ENCODE measurements at regions not wholly inside any gene's neighbourhood (a gene's known extent, or its start where the extent isn't known, plus 50 kb on each side); places are given as distances from the start of the nearest gene placed in this dataset.

DNA sequence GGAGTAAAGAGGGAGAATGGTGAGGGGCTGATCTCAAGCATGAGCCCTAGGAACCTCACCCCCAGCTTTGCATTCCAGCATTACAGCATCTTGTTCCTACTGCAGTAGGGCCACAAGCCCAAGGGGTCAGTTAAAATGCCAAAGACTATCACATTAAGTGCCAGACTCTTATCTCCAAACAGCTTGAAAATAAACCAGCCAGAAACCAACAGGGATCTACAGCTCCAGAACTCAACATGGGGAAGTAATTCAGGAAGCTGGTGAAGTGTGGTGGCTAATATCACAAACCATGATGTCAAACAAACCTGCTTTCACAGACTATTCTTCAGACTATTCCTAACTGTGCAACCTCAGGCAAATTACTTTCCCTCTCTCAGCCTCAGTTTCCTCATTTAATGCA, 278.3 kb downstream of the TNS1 start:
- TF ChIP-seq, protein P1, sequence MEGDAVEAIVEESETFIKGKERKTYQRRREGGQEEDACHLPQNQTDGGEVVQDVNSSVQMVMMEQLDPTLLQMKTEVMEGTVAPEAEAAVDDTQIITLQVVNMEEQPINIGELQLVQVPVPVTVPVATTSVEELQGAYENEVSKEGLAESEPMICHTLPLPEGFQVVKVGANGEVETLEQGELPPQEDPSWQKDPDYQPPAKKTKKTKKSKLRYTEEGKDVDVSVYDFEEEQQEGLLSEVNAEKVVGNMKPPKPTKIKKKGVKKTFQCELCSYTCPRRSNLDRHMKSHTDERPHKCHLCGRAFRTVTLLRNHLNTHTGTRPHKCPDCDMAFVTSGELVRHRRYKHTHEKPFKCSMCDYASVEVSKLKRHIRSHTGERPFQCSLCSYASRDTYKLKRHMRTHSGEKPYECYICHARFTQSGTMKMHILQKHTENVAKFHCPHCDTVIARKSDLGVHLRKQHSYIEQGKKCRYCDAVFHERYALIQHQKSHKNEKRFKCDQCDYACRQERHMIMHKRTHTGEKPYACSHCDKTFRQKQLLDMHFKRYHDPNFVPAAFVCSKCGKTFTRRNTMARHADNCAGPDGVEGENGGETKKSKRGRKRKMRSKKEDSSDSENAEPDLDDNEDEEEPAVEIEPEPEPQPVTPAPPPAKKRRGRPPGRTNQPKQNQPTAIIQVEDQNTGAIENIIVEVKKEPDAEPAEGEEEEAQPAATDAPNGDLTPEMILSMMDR (IDR thresholded peaks at IDR 0.05): no peak
- no peak for TF ChIP-seq POLR2A (IDR thresholded peaks at IDR 0.05)
- Histone ChIP-seq H3K27ac (no peak overlapping the region), H3K27me3 (no peaks in the 10 kb centered on the region), H3K9me3 (no peaks in the 10 kb centered on the region), H3K36me3 (ENCODE audit: low read depth, missing control alignments) (no peaks in the 10 kb centered on the region), H3K4me3 (no peak overlapping the region), H3K4me1 (no peaks in the 10 kb centered on the region)
- intact Hi-C loops (cut with DNase I; ENCODE audit: low total_unique reads): no loop called here
- no peak for DNase-seq

DNA sequence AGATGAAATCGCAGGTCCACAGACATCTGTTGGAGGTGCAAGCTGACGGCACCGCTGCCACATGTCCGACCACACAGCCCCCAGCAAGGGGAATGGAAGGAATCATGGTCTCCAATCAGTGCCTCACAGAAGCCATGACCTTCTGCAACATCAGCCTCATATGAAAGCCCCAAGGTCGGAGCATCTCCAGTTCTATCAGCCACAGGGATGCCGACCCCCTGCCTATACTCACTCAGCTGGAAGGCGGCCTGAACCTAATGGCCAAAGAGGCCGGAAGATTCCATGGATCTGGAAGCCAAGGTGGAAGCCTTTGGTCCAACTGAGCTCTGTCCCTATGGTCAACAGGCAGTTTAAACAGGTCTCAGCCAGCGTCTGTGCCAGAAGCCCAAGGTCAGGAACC, 278.8 kb downstream of the TNS1 start:
- H3K4me1 ChIP-seq: no peaks in the 10 kb centered on the region
- no peak for DNase-seq
- H3K27me3 ChIP-seq: no peaks in the 10 kb centered on the region
- TF ChIP-seq POLR2A (IDR thresholded peaks at IDR 0.05): no peak
- TF ChIP-seq, protein P1 (IDR thresholded peaks at IDR 0.05): no peak
- WGBS, 2 donors: 93 to 95% methylated on average over 6 to 9 of the region's 9 CpGs
- no peak overlapping the region for H3K4me3 ChIP-seq
- H3K9me3 ChIP-seq: no peaks in the 10 kb centered on the region
- no peaks in the 10 kb centered on the region for H3K36me3 ChIP-seq (ENCODE audit: low read depth, missing control alignments)
- intact Hi-C loops (cut with DNase I; ENCODE audit: low total_unique reads): no loop called here
- no peak overlapping the region for H3K27ac ChIP-seq

DNA sequence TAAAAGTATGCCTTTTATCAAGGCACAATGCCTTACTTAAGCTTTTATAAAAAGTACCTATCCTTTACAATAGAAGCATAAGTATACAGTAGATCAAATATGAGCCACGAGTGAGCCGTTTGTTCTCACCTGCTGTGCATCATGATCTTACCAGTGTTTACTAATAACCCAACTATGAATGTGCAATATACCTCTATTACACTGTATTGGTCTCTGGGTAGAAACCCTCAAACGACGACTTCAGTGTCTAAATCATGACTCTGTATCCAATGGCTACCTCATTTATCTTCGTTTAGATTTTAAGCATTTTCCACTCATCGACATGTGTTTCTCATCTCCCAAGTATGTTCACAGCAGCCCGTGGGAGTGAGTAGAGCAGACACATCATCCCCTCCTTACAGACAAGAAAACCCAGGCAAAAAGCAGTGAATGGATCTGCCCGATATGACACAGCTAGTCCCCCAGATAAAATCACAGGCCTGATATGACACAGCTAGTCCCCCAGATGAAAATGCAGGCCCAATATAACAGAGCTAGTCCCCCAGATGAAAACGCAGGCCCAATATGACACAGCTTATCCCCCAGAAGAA, 279.8 kb downstream of the TNS1 start:
- Histone ChIP-seq H3K27ac (no peak overlapping the region), H3K4me1 (no peaks in the 10 kb centered on the region), H3K36me3 (ENCODE audit: low read depth, missing control alignments) (no peaks in the 10 kb centered on the region), H3K4me3 (no peak overlapping the region), H3K27me3 (no peaks in the 10 kb centered on the region), H3K9me3 (no peaks in the 10 kb centered on the region)
- no peak for TF ChIP-seq POLR2A (IDR thresholded peaks at IDR 0.05)
- TF ChIP-seq, protein P1 (IDR thresholded peaks at IDR 0.05): no peak
- no peak for DNase-seq
- intact Hi-C loops (cut with DNase I; ENCODE audit: low total_unique reads): no loop called here
- 74 to 80% methylated on average over 9 of the region's 9 CpGs for WGBS, 2 donors

DNA sequence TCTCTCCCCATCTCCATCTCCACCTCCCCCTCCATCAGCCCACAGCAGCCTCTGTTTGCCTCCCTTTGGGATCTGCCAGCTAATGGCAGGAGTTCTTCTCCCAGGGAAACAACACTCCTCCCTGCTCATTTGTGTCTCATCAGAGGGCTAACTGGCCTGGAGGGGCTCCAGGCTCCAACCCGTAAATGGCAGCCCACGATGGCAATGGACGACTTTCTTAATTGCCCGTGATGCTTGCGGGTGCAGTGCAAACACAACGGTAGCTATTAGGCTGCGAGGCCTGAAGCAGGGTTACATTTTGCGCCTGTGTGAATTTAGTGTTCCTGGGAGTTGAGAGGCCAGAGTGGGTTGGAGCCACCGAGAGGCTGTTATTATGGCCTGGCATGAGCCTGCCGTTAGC, 285.1 kb downstream of the TNS1 start:
- H3K27me3 ChIP-seq: no peaks in the 10 kb centered on the region
- no peak overlapping the region for H3K27ac ChIP-seq
- intact Hi-C loops (cut with DNase I; ENCODE audit: low total_unique reads): no loop called here
- no peak for DNase-seq
- no peak for TF ChIP-seq POLR2A (IDR thresholded peaks at IDR 0.05)
- TF ChIP-seq, protein P1 (IDR thresholded peaks at IDR 0.05): no peak
- WGBS, 2 donors: 95 to 100% methylated on average over 2 to 10 of the region's 10 CpGs
- H3K4me3 ChIP-seq: no peak overlapping the region
- H3K9me3 ChIP-seq: no peaks in the 10 kb centered on the region
- H3K36me3 ChIP-seq (ENCODE audit: low read depth, missing control alignments): no peaks in the 10 kb centered on the region
- peaks cover 24% of the 10 kb centered on the region for H3K4me1 ChIP-seq

DNA sequence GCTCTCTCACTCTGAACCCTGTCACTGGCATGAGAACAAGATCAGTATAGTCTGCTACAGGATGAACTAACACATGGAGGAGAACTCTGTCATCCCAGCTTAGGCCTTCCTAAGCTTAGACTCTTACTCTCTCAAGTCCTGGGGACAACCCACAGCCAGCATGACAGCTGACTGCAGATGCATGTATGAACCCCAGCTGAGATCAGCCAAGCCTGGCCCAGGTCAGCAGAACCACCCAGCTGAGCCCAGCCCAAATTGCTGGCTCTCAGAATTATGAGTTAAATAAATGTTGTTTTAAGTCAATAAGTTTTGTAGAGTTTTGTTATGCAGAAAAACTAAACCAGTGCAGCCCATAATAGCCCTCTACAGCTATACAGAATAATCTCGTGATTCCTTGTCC, 287.3 kb downstream of the TNS1 start:
- DNase-seq: no peak
- no peaks in the 10 kb centered on the region for H3K27me3 ChIP-seq
- H3K27ac ChIP-seq: no peak overlapping the region
- H3K4me3 ChIP-seq: no peak overlapping the region
- TF ChIP-seq, protein P1 (IDR thresholded peaks at IDR 0.05): no peak
- no peak for TF ChIP-seq POLR2A (IDR thresholded peaks at IDR 0.05)
- WGBS, 2 donors: 75 to 79% methylated on average over 1 of the region's 1 CpG
- intact Hi-C loops (cut with DNase I; ENCODE audit: low total_unique reads): no loop called here
- peaks cover 24% of the 10 kb centered on the region for H3K4me1 ChIP-seq
- no peaks in the 10 kb centered on the region for H3K9me3 ChIP-seq
- no peaks in the 10 kb centered on the region for H3K36me3 ChIP-seq (ENCODE audit: low read depth, missing control alignments)

Data from testis (tissue), 2 donors.